PC-3 (cell line): ENCODE measurements at regions not wholly inside any gene's neighbourhood (a gene's known extent, or its start where the extent isn't known, plus 50 kb on each side); places are given as distances from the start of the nearest gene placed in this dataset.
A peak's percentile ranks its signal among the peaks of the same experiment; 100 is the strongest.

Source experiments
- ATAC-seq: fragments of 200-7000 bp; cut with Tn5 transposase; 2 replicates; pipeline ENCODE4 v1.9.1; 2020; ENCODE audit warnings: mild to moderate bottlenecking, moderate library complexity
- BruUV-seq: library from RNA; stranded (reverse); fragments of 400-500 nt; replicated peaks from 2 replicates; lab custom pipeline; 2021; lab: Mats Ljungman, UMichigan
- CTCF ChIA-PET: fragments of 300-600 bp; sonication (Branson Sonifier 250); formaldehyde crosslinking; loops from one replicate; lab custom pipeline; 2022; ENCODE audit warnings: antibody characterized with exemption; lab: Charles Lee
- POLR2A ChIA-PET: fragments of 300-600 bp; sonication (Branson Sonifier 250); formaldehyde crosslinking; loops from one replicate; lab custom pipeline; 2022; ENCODE audit warnings: antibody characterized with exemption; ENCODE audit not compliant: unreplicated experiment; lab: Charles Lee
- DNase-seq: peaks from one replicate; pipeline ENCODE4 v3.0.0-alpha.2; 2015
- H2AFZ ChIP-seq: fragments of 300-600 bp; sonication (generic); 2 replicates; pipeline ENCODE4 v1.6.0; 2016; ENCODE audit warnings: antibody characterized with exemption, low read length
- H3F3A ChIP-seq: fragments of 300-600 bp; sonication (generic); one replicate; pipeline ENCODE4 v1.6.0; 2017; ENCODE audit warnings: antibody characterized with exemption, low read length, control low read depth, mild to moderate bottlenecking; ENCODE audit not compliant: unreplicated experiment
- H3K27ac ChIP-seq: fragments of 300-600 bp; sonication (generic); 2 replicates; pipeline ENCODE4 v1.5.1; 2016; ENCODE audit warnings: mild to moderate bottlenecking, low read length
- H3K27me3 ChIP-seq: fragments of 300-600 bp; sonication (generic); 2 replicates; pipeline ENCODE4 v1.6.1; 2016; ENCODE audit warnings: low read length, mixed read lengths
- H3K36me3 ChIP-seq: fragments of 300-600 bp; sonication (generic); 2 replicates; pipeline ENCODE4 v1.6.1; 2016; ENCODE audit warnings: low read depth, mixed run types, low read length, mixed read lengths
- H3K4me1 ChIP-seq: fragments of 300-600 bp; sonication (generic); 2 replicates; pipeline ENCODE4 v1.5.1; 2016; ENCODE audit warnings: low read length; ENCODE audit not compliant: insufficient read depth
- H3K4me2 ChIP-seq: fragments of 300-600 bp; sonication (generic); 2 replicates; pipeline ENCODE4 v1.6.0; 2016; ENCODE audit warnings: low read length
- H3K4me3 ChIP-seq: fragments of 300-600 bp; sonication (generic); 2 replicates; pipeline ENCODE4 v1.5.1; 2016; ENCODE audit warnings: mild to moderate bottlenecking, low read length, mixed read lengths
- H3K79me2 ChIP-seq: fragments of 300-600 bp; sonication (generic); 2 replicates; pipeline ENCODE4 v1.6.1; 2017; ENCODE audit warnings: low read length, mixed read lengths
- H3K9ac ChIP-seq: fragments of 300-600 bp; sonication (generic); 2 replicates; pipeline ENCODE4 v1.6.0; 2016; ENCODE audit warnings: mild to moderate bottlenecking, low read length
- H3K9me2 ChIP-seq: fragments of 300-600 bp; sonication (generic); replicated peaks from 2 replicates; pipeline ENCODE4 v1.6.1; 2016; ENCODE audit warnings: mixed run types, low read length, mixed read lengths
- H3K9me3 ChIP-seq: fragments of 300-600 bp; sonication (generic); 2 replicates; pipeline ENCODE4 v1.6.1; 2016; ENCODE audit warnings: low read length, mixed read lengths
- H4K20me1 ChIP-seq: fragments of 300-600 bp; sonication (generic); 2 replicates; pipeline ENCODE4 v1.6.1; 2016; ENCODE audit warnings: low read length, mixed read lengths
- EZH2 ChIP-seq: fragments of 300-600 bp; sonication (generic); IDR thresholded peaks from one replicate; pipeline ENCODE4 v1.6.1; 2017; ENCODE audit warnings: antibody characterized with exemption, mild to moderate bottlenecking, low read length; ENCODE audit not compliant: unreplicated experiment
- EZH2phosphoT487 ChIP-seq: fragments of 300-600 bp; sonication (generic); IDR thresholded peaks from 2 replicates; pipeline ENCODE4 v1.6.1; 2018; ENCODE audit warnings: mild to moderate bottlenecking, antibody characterized with exemption, low read length, borderline replicate concordance
- intact Hi-C: fragments of 100-400 bp; cut with micrococcal nuclease; formaldehyde crosslinking; loops from 2 replicates; pipeline ENCODE4 v1.9.0; 2023
- TF ChIP-seq, protein P1 (sequence below): fragments of 300-600 bp; sonication (generic); conservative IDR thresholded peaks from 2 replicates; pipeline ENCODE4 v1.5.1; 2017; ENCODE audit warnings: antibody characterized with exemption, low read depth, mild to moderate bottlenecking, low read length

DNA sequence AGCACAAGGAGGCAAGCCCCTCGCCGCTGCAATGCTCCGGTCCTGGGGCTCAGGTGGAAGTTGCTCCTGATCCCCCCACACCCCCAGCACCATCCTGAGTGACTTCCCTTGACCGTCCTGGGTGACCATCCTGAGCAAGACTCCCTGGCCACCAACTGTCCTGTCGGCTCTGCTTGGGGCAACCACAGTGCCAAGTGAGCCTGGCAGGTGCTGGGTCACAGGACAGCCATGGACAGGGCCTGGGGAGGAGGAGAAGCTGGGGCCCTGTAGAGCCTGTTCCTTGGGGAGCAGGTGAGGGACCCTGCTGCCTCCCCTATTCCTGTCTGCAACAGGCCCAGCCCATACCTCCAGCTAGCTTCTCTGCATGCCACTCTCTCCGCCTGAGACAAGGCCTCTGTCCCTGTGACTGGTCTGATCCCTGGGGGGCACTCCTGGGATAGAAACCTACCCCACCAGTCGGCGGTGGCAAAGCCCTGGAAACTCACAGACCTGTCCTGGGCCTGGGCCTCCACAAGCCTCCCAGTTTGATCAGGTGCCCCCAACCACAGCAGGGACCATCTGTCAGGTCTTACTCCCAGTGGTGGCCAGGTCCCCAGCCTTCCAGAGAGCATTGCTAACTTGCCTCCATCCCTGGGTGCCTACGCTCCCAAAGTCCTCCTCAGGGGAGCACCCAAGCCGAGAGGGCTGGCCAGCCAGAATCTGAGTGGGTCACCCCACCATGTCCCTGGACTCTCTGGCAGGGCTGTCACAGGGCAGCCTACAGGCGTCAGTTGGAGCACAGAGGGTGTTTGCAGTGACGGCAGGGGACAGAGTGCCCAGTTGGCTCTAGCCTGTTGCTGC is 68.7 kb upstream of the WNT7B start:
- intact Hi-C loops = no loop called here
- CTCF ChIA-PET = interaction anchor here (1.0 kb wide), 1 partner anchor 9 kb away, joined by 3 read pairs; no protein-coding TSS in a partner anchor
- ATAC-seq (peak; percentile 9), DNase-seq (no peak)
- Histone ChIP-seq H3K9me2 (no peaks in the 10 kb centered on the region), H3F3A (no peaks in the 10 kb centered on the region), H4K20me1 (no peaks in the 10 kb centered on the region), H3K27ac (peak overlapping the region; percentile 33), H3K36me3 (no peaks in the 10 kb centered on the region), H3K4me1 (peaks cover 47% of the 10 kb centered on the region), H3K4me2 (peak overlapping the region; percentile 98), H3K9me3 (no peaks in the 10 kb centered on the region), H3K4me3 (peak overlapping the region; percentile 81), H3K27me3 (no peaks in the 10 kb centered on the region), H3K79me2 (peaks cover 78% of the 10 kb centered on the region), H2AFZ (peak overlapping the region; percentile 48; the same call in 1 of the 2 replicates), H3K9ac (peak overlapping the region; percentile 82)
- TF ChIP-seq, protein P1, sequence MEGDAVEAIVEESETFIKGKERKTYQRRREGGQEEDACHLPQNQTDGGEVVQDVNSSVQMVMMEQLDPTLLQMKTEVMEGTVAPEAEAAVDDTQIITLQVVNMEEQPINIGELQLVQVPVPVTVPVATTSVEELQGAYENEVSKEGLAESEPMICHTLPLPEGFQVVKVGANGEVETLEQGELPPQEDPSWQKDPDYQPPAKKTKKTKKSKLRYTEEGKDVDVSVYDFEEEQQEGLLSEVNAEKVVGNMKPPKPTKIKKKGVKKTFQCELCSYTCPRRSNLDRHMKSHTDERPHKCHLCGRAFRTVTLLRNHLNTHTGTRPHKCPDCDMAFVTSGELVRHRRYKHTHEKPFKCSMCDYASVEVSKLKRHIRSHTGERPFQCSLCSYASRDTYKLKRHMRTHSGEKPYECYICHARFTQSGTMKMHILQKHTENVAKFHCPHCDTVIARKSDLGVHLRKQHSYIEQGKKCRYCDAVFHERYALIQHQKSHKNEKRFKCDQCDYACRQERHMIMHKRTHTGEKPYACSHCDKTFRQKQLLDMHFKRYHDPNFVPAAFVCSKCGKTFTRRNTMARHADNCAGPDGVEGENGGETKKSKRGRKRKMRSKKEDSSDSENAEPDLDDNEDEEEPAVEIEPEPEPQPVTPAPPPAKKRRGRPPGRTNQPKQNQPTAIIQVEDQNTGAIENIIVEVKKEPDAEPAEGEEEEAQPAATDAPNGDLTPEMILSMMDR = no peak
- TF ChIP-seq EZH2 = no peak
- no peak for TF ChIP-seq EZH2phosphoT487
- BruUV-seq = no TSS peak
- POLR2A ChIA-PET = no interaction called here

DNA sequence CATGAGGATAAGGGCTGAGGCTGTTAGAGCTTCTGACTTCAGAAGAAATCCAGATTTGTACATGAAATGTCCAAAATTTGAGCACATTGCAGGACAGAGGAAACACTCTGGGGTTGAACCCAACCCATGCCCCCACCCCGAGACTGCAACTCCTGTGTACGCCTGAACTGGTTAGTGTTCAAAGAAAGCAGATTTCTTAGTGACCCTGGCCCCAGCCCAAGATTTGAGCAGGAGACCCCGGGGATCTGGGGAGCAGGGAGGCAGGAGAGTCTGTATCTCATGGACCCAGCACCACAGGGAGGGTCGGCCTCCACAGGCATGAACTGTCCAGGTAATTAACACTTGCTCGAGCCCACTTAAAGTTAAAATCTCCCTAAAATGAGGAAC is 69.3 kb upstream of the WNT7B start:
- intact Hi-C loops = no loop called here
- Histone ChIP-seq H2AFZ (no peak overlapping the region), H3K27ac (no peak overlapping the region), H3K4me3 (peak overlapping the region; percentile 81), H3F3A (no peaks in the 10 kb centered on the region), H3K9me3 (no peaks in the 10 kb centered on the region), H3K4me2 (peak overlapping the region; percentile 98), H3K4me1 (peaks cover 41% of the 10 kb centered on the region), H3K79me2 (peaks cover 78% of the 10 kb centered on the region), H4K20me1 (no peaks in the 10 kb centered on the region), H3K9ac (no peak overlapping the region), H3K27me3 (no peaks in the 10 kb centered on the region), H3K36me3 (no peaks in the 10 kb centered on the region), H3K9me2 (no peaks in the 10 kb centered on the region)
- CTCF ChIA-PET = interaction anchor here (1.0 kb wide), 1 partner anchor 9 kb away, joined by 3 read pairs; no protein-coding TSS in a partner anchor
- TF ChIP-seq, protein P1 = no peak
- TF ChIP-seq EZH2phosphoT487 (no peak), EZH2 (no peak)
- DNase-seq = no peak
- ATAC-seq = no peak
- POLR2A ChIA-PET = no interaction called here
- TSS peak; percentile 12 for BruUV-seq

DNA sequence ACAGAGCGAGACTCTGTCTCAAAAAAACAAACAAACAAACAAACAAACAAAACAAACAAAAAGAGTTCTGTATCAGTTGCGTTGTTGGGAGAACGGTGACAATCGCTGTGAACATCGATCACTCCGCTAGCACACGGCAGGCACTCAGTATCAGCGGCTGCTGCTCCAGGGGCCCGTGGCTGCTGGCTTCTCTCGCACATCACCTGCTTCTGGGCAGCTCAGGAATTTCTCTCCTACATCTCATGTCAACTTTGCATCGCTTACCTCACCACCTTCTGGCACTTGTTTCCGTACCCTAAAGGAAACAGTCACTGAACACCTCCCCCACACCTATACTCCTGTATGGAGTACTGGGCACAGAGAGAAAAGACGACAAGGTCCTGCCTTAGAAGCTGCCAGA is 70.3 kb upstream of the WNT7B start:
- no TSS peak for BruUV-seq
- H3K4me3 ChIP-seq = no peak overlapping the region
- peaks cover 37% of the 10 kb centered on the region for H3K4me1 ChIP-seq

More for the DNA sequence above, 70.3 kb upstream of the WNT7B start:
- ChIA-PET CTCF (no interaction called here), POLR2A (no interaction called here)
- intact Hi-C loops = no loop called here
- DNase-seq (no peak), ATAC-seq (no peak)
- Histone ChIP-seq H2AFZ (no peak overlapping the region), H4K20me1 (no peaks in the 10 kb centered on the region), H3K9me2 (no peaks in the 10 kb centered on the region), H3K9me3 (no peaks in the 10 kb centered on the region), H3K27me3 (no peaks in the 10 kb centered on the region), H3K27ac (no peak overlapping the region), H3K9ac (no peak overlapping the region), H3K36me3 (no peaks in the 10 kb centered on the region), H3F3A (no peaks in the 10 kb centered on the region), H3K4me2 (no peak overlapping the region), H3K79me2 (peaks cover 78% of the 10 kb centered on the region)
- TF ChIP-seq EZH2 = no peak
- no peak for TF ChIP-seq EZH2phosphoT487
- TF ChIP-seq, protein P1 = no peak
